ENCODE measurements at regions not wholly inside any gene's neighbourhood (a gene's known extent, or its start where the extent isn't known, plus 50 kb on each side); places are given as distances from the start of the nearest gene placed in this dataset.

GRCh38 chr7:50943482-50943881, 160.8 kb upstream of the GRB10 start:
- DNase-seq (ENCODE audit: low read depth) = no peak
- no peak for TF ChIP-seq CTCF (conservative IDR thresholded peaks at IDR 0.05; ENCODE audit: low read length)

GRCh38 chr7:50941525-50941924, 158.8 kb upstream of the GRB10 start:
- H3K4me3 ChIP-seq (ENCODE audit: low read length) = no peak overlapping the region
- no peak for DNase-seq (ENCODE audit: low read depth)
- no peak for TF ChIP-seq CTCF (conservative IDR thresholded peaks at IDR 0.05; ENCODE audit: low read length)

More at GRCh38 chr7:50943482-50943881, 160.8 kb upstream of the GRB10 start:
- no peak overlapping the region for H3K4me3 ChIP-seq (ENCODE audit: low read length)

GRCh38 chr7:50940621-50941020, 157.9 kb upstream of the GRB10 start:
- no peak overlapping the region for H3K4me3 ChIP-seq (ENCODE audit: low read length)
- no peak for TF ChIP-seq CTCF (conservative IDR thresholded peaks at IDR 0.05; ENCODE audit: low read length)
- peak; percentile 61 for DNase-seq (ENCODE audit: low read depth)

GRCh38 chr7:50939021-50939420, 156.3 kb upstream of the GRB10 start:
- TF ChIP-seq CTCF (conservative IDR thresholded peaks at IDR 0.05; ENCODE audit: low read length) = no peak
- peak; percentile 65 for DNase-seq (ENCODE audit: low read depth)
- no peak overlapping the region for H3K4me3 ChIP-seq (ENCODE audit: low read length)

GRCh38 chr7:50937727-50938126, 155.0 kb upstream of the GRB10 start:
- no peak for TF ChIP-seq CTCF (conservative IDR thresholded peaks at IDR 0.05; ENCODE audit: low read length)
- no peak overlapping the region for H3K4me3 ChIP-seq (ENCODE audit: low read length)
- no peak for DNase-seq (ENCODE audit: low read depth)

- DNase-seq (ENCODE audit: low read depth) = no peak
- no peak for TF ChIP-seq CTCF (conservative IDR thresholded peaks at IDR 0.05; ENCODE audit: low read length)
- no peak overlapping the region for H3K4me3 ChIP-seq (ENCODE audit: low read length)
These were observed 143.4 kb upstream of the GRB10 start for GRCh38 chr7:50926049-50926448.

GRCh38 chr7:50923476-50923875, 140.8 kb upstream of the GRB10 start:
- TF ChIP-seq CTCF (conservative IDR thresholded peaks at IDR 0.05; ENCODE audit: low read length) = no peak
- DNase-seq (ENCODE audit: low read depth) = no peak

More at GRCh38 chr7:50923476-50923875, 140.8 kb upstream of the GRB10 start:
- no peak overlapping the region for H3K4me3 ChIP-seq (ENCODE audit: low read length)
